DMS114 treated with DMSO at 0.1 percent for 48 hours (cell line): ENCODE measurements at regions not wholly inside any gene's neighbourhood (a gene's known extent, or its start where the extent isn't known, plus 50 kb on each side); places are given as distances from the start of the nearest gene placed in this dataset.
"Not testable (repeated sequence)": the region's sequence is repeated elsewhere in the genome, so short reads cannot be mapped to it uniquely, and the experiment has no call there.

Source experiments
- DNase-seq: peaks from one replicate; lab custom pipeline; 2025; ENCODE audit not compliant: unreplicated experiment; lab: John Stamatoyannopoulos, UW

DNA sequence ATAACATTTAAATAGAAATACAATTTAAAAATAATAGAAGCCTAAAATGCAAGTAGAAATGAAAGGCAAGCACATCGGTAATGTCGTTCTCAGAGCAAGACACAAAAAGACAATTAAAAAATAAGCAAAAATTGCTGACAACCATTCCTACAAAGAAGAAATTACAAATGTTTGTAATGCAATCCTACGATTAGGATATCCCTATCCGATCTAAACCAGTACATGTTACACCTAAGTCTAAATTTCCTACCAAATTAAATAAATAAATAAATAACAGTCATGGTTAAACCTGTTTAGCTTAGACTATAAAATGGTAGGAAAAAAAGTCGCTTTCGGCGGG lies 90.0 kb downstream of the ANXA2R start:
- DNase-seq, result peak; percentile 51

DNA sequence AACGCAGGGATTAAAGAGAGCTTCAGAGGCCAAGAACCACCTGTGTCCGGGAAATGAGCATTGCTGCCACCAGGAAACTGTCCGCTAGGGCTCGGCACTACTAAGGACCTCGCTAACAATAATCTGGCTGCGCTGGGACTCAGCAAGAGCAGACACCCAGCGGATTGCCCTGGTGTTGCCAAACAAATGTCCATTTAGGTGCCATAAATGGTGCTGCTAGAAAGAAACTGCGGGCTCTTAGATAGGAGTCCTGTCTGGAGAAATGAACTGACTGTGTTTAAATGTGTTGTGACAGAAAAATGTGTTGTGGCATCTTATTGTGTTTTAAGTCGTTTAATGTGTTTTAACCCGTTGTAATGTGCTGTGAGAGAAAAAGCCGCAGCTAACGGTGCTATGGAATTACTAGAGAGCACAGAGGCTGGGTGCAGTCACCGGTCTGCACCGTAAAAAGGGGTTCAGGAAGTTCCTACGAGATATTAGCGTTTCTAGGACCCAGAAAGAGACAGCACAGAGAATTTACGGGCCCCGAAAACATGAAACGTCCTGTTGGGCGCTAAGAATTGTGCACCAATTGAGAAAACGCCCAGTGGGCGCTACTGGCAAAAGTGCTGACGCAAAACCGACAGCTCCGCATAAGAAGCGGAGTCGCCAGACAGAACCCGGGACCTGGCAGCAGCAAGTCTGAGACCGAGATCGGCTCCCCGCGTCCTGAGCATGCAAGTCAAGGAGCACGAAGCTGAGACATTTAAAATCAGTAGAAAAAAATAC lies 90.6 kb downstream of the ANXA2R start:
- DNase-seq, result peak; percentile 73

DNA sequence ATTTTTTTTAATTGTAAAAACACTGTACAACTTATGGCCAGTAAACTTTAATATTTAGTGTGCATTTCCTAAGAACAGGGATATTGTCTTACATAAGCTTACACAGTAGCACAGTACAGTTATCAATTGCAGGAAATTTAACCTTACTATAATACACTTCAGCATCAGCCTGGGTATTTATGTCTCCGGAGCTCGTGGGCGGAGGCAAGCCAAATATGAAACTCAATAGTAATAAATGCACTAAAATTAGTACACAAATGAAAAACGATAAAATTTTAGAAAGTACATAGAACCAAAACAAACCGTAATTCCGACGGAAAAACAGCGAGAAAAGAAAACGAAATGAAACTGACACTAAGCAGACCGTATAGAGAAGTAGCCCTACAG lies 91.2 kb downstream of the ANXA2R start:
- no peak for DNase-seq

GRCh38 chr5:42944989-42945388 lies 95.1 kb downstream of the ANXA2R start:
- no peak for DNase-seq

- no peak for DNase-seq
Measured at GRCh38 chr5:42943931-42944631, 96.0 kb downstream of the ANXA2R start.

DNA sequence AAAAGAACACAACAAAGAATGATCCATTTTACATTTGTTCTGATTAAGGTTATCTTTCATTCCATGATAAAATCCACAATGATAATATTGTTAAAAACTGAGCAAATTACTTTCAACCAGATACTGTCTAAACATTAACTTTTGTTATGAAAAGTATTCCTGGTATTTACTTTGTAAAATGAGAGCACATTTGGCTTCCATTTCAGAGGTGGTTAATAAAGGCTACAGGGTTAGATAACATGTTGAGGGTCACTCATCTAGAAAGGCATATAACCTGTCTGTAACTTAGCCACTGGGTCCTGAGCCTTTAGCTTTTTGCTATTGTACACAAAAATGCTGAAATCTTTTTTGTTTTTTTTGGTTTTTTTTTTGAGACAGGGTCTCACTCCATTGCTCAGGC lies 99.3 kb downstream of the ANXA2R start:
- no peak for DNase-seq

GRCh38 chr5:42932011-42932410 lies 108.1 kb downstream of the ANXA2R start:
- not testable (repeated sequence) for DNase-seq

DNA sequence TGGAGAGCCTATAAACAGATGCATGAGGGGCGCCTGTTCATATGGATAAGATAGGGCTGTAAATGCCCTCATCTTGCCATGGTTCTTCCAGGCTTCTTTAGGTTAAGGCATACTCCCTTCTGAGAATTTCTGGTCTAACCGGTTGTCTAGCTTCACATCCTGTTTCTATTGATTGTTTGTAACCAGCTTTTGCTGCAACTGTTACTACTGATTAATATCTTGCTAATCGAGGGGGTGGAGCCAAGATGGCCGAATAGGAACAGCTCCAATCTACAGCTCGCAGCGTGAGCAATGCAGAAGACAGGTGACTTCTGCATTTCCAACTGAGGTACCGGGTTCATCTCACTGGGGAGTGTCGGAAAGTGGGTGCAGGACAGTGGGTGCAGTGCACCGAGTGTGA lies 108.7 kb downstream of the ANXA2R start:
- not testable (repeated sequence) for DNase-seq

- DNase-seq, result no peak
Measured at GRCh38 chr5:42930934-42931333, 109.2 kb downstream of the ANXA2R start.

- DNase-seq, result no peak
Measured at GRCh38 chr5:42929871-42930270, 110.2 kb downstream of the ANXA2R start.

- no peak for DNase-seq
Measured at GRCh38 chr5:42927730-42928129, 112.4 kb downstream of the ANXA2R start.

- no peak for DNase-seq
Measured at GRCh38 chr5:42924686-42925085, 113.0 kb upstream of the SELENOP start.

DNA sequence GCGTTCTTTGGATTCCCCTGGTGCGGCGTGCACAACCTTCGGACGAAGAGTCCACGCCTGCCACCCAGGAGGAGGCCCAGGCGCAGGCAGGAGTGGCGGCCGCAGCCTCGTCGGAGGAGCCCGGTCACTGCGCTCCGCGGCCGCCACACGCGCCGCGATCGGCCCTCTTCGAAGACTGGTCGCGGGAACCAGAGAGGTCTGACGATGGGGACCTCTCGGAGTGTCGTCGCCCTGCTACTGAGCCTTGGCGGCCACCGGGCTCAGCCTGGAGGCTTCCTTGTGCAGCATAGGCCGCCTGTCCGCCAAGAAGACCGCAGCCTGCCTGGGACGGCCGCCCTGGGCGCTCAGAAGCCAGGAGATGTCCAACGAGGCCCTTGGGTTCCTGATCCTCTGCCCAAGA lies 112.5 kb upstream of the SELENOP start:
- no peak for DNase-seq

GRCh38 chr5:42923710-42924109 lies 112.0 kb upstream of the SELENOP start:
- no peak for DNase-seq

GRCh38 chr5:42919600-42919999 lies 107.9 kb upstream of the SELENOP start:
- no peak for DNase-seq

DNA sequence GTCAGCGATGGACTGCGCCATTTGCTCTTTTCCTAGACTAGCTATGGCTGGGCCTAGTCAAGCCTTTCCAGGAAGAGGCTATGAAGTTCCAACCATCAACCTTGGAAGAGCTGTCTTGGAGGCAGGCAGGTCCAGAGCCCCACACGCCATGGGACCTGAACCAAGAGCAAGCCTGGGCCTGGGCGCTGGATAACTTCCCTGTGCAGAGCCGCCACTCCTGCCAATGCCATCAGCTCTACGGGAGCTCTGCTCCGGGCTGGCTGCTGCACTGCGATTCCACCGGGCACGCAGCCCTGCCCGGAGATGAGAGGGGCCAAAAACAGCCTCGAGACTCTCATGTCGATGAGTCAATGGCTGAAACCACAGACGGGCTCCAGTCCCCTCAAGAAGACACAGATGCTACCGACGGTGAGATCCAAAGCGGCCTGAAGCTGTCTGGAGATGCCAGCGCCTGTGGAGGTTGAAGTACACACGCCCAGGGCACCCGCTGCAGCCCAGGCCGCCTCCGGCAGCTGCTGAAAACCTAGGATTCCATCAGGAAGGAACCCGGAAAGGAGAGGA lies 103.7 kb upstream of the SELENOP start:
- no peak for DNase-seq

DNA sequence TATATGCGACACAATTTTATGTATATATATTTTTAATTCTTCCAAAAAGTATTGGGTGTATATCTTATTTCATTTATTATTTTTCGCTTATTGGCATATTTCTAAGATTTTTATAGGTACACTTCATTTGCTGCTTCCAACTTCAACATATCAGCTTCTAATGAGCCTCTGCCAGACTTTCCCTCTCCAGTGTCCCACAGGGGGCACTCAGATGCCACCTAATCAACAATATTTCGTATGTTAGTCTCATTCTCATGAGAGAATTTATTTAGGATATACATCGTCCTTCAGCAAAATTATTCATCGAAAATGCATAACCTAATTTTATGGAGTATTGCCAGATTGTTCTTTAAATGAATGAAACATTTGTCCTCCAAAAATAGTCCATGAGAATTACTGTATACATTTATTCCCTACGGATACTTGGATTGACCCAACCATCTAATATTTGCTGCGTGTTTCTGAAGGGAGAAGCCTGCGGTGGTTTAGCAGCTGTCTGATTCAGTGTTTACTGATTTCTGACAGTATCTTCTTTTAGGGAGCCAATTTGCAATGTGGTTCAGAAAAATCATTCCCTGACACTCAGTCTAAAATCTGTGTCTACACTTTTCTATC lies 100.6 kb upstream of the SELENOP start:
- DNase-seq, result peak; percentile 10

- peak; percentile 86 for DNase-seq
Measured at GRCh38 chr5:42908509-42909488, 97.1 kb upstream of the SELENOP start.

DNA sequence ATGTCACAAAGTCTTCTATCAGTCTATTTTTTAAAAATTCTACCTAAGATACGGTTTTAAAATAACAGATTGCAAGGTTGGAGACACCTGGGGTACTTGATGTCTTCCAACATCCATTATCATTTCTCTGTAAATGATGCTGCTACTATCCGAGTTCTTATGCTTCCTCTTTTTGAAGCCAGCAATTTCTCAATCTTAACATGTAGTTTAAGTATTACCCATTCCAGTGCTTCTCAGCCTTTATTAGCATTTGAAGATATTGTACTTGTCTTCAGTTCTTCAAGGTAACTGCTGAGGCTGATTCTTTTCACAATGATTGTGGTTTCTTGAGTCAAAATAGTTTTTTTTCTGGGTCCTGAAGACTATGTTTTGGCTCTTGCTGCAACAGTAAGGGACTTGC lies 96.4 kb upstream of the SELENOP start:
- no peak for DNase-seq

DNA sequence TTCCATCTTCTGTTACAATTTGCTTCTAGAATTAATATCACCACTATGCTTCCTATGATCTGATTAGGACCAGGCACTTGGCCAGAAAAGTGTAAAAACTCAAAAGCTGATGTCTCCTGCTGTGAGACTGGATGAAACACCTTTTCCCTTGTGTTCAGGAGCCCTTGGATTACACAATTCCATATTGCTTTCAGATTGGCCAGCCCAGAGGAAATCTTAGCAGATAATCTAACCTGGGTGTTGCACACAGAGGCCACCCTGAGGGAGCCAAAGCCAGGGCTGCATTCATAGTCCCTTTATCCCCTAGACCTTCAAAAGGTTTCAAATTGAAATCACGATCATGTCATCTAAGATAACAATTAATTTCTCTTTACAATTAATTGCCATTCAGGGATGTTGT lies 94.1 kb upstream of the SELENOP start:
- no peak for DNase-seq

DNA sequence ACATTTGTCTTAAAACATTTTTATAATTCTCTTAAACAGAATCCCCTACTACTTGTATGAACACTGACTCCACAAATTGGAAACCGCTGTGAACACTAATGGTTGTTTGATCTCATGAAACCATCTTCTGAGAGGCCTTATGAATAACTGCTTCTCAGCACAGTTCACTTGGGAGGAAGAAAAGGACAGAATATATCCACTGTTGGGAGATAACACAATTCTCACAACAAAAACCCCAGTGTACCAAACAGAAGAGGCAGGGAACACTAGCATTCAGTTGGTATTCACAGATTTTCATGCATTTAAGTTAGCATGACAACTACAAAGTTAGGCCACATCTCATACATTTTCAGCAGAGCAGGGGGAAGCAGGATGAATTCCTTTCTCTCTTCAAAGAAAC lies 89.0 kb upstream of the SELENOP start:
- DNase-seq, result no peak
